HCEC 1CT (cell line): ENCODE measurements at regions not wholly inside any gene's neighbourhood (a gene's known extent, or its start where the extent isn't known, plus 50 kb on each side); places are given as distances from the start of the nearest gene placed in this dataset.

Source experiments
- DNase-seq: peaks from one replicate; pipeline ENCODE4 v3.0.0-alpha.2; 2017

- DNase-seq = peak; percentile 5
Measured at GRCh38 chr6:147095316-147095715, 108.9 kb upstream of the STXBP5 start.

- peak; percentile 72 for DNase-seq
Measured at GRCh38 chr6:147099974-147100373, 104.2 kb upstream of the STXBP5 start.

- DNase-seq = no peak
Measured at GRCh38 chr6:147103007-147103406, 101.2 kb upstream of the STXBP5 start.

- no peak for DNase-seq
Measured at GRCh38 chr6:147103694-147104093, 100.5 kb upstream of the STXBP5 start.

GRCh38 chr6:147105786-147106185 lies 98.4 kb upstream of the STXBP5 start:
- DNase-seq = no peak

GRCh38 chr6:147106759-147107401 lies 97.3 kb upstream of the STXBP5 start:
- DNase-seq = peak; percentile 68

GRCh38 chr6:147108259-147108910 lies 95.8 kb upstream of the STXBP5 start:
- no peak for DNase-seq

- DNase-seq = no peak
Measured at GRCh38 chr6:147109707-147110106, 94.5 kb upstream of the STXBP5 start.

- no peak for DNase-seq
Measured at GRCh38 chr6:147116056-147116455, 88.2 kb upstream of the STXBP5 start.

- DNase-seq = no peak
Measured at GRCh38 chr6:147117011-147117410, 87.2 kb upstream of the STXBP5 start.

GRCh38 chr6:147117580-147117979 lies 86.6 kb upstream of the STXBP5 start:
- peak; percentile 9 for DNase-seq

GRCh38 chr6:147119310-147119709 lies 84.9 kb upstream of the STXBP5 start:
- no peak for DNase-seq

- no peak for DNase-seq
Measured at GRCh38 chr6:147122823-147123222, 81.4 kb upstream of the STXBP5 start.

GRCh38 chr6:147126618-147127022 lies 77.6 kb upstream of the STXBP5 start:
- no peak for DNase-seq

GRCh38 chr6:147127587-147127986 lies 76.6 kb upstream of the STXBP5 start:
- DNase-seq = peak; percentile 74

GRCh38 chr6:147128056-147128455 lies 76.2 kb upstream of the STXBP5 start:
- DNase-seq = no peak

- DNase-seq = peak; percentile 41
Measured at GRCh38 chr6:147131532-147132128, 72.6 kb upstream of the STXBP5 start.

- peak; percentile 63 for DNase-seq
Measured at GRCh38 chr6:147132889-147133288, 71.3 kb upstream of the STXBP5 start.

GRCh38 chr6:147133669-147134068 lies 70.5 kb upstream of the STXBP5 start:
- DNase-seq = no peak

GRCh38 chr6:147135211-147135681 lies 69.0 kb upstream of the STXBP5 start:
- DNase-seq = peak; percentile 98

- no peak for DNase-seq
Measured at GRCh38 chr6:147136057-147136456, 68.2 kb upstream of the STXBP5 start.

- DNase-seq = no peak
Measured at GRCh38 chr6:147137986-147138385, 66.2 kb upstream of the STXBP5 start.

- DNase-seq = no peak
Measured at GRCh38 chr6:147138835-147139234, 65.4 kb upstream of the STXBP5 start.

GRCh38 chr6:147141711-147142308 lies 62.4 kb upstream of the STXBP5 start:
- peak; percentile 73 for DNase-seq
